Activated T-helper 2 cell treated with anti-CD3 and anti-CD28 coated beads, Interferon-gamma antibody, Interleukin-2, Interleukin-4, amounts not matched to agents 10 μg/mL and 5 μg/mL and 100 μg/mL, durations not matched to agents 14 hours and 24 hours and 36 hours (primary cell): ENCODE measurements at regions not wholly inside any gene's neighbourhood (a gene's known extent, or its start where the extent isn't known, plus 50 kb on each side); places are given as distances from the start of the nearest gene placed in this dataset.

Source experiments
- DNase-seq: peaks from one replicate; pipeline ENCODE4 v3.0.0; 2021; ENCODE audit warnings: low spot score
- H3K27ac Mint-ChIP-seq: one replicate; pipeline ENCODE4 v1.8.0; 2021; ENCODE audit warnings: mixed read lengths
- H3K27me3 Mint-ChIP-seq: one replicate; pipeline ENCODE4 v1.8.0; 2021; ENCODE audit warnings: low read depth, mixed read lengths
- H3K36me3 Mint-ChIP-seq: one replicate; pipeline ENCODE4 v1.8.0; 2021; ENCODE audit warnings: low read depth, mixed read lengths
- H3K4me1 Mint-ChIP-seq: one replicate; pipeline ENCODE4 v1.8.0; 2021; ENCODE audit warnings: low read depth, mixed read lengths
- H3K4me3 Mint-ChIP-seq: one replicate; pipeline ENCODE4 v1.8.0; 2021; ENCODE audit warnings: low read depth, mild to moderate bottlenecking, moderate library complexity, mixed read lengths
- H3K9me3 Mint-ChIP-seq: one replicate; pipeline ENCODE4 v1.8.0; 2021; ENCODE audit warnings: mixed read lengths
- intact Hi-C: fragments of 100-400 bp; cut with micrococcal nuclease; formaldehyde crosslinking; loops from one replicate; pipeline ENCODE4 v1.15.1; 2023

GRCh38 chr5:44868541-44868940 is 59.8 kb downstream of the MRPS30 start:
- Mint-ChIP-seq H3K9me3 (peaks cover 4% of the 10 kb centered on the region), H3K4me3 (no peak overlapping the region), H3K27ac (no peak overlapping the region), H3K27me3 (peaks cover 10% of the 10 kb centered on the region), H3K4me1 (peaks cover 8% of the 10 kb centered on the region), H3K36me3 (no peaks in the 10 kb centered on the region)
- intact Hi-C loops = no loop called here
- no peak for DNase-seq

GRCh38 chr5:44869928-44870327 is 61.2 kb downstream of the MRPS30 start:
- intact Hi-C loops = no loop called here
- Mint-ChIP-seq H3K4me1 (peaks cover 10% of the 10 kb centered on the region), H3K27ac (no peak overlapping the region), H3K36me3 (no peaks in the 10 kb centered on the region), H3K9me3 (peaks cover 9% of the 10 kb centered on the region), H3K27me3 (peaks cover 6% of the 10 kb centered on the region), H3K4me3 (no peak overlapping the region)
- no peak for DNase-seq

GRCh38 chr5:44870430-44870829 is 61.7 kb downstream of the MRPS30 start:
- H3K9me3 Mint-ChIP-seq = peaks cover 9% of the 10 kb centered on the region
- no peak for DNase-seq
- H3K4me1 Mint-ChIP-seq = peaks cover 11% of the 10 kb centered on the region
- peaks cover 5% of the 10 kb centered on the region for H3K27me3 Mint-ChIP-seq
- H3K27ac Mint-ChIP-seq = no peak overlapping the region
- no peak overlapping the region for H3K4me3 Mint-ChIP-seq
- intact Hi-C loops = no loop called here
- no peaks in the 10 kb centered on the region for H3K36me3 Mint-ChIP-seq

DNA sequence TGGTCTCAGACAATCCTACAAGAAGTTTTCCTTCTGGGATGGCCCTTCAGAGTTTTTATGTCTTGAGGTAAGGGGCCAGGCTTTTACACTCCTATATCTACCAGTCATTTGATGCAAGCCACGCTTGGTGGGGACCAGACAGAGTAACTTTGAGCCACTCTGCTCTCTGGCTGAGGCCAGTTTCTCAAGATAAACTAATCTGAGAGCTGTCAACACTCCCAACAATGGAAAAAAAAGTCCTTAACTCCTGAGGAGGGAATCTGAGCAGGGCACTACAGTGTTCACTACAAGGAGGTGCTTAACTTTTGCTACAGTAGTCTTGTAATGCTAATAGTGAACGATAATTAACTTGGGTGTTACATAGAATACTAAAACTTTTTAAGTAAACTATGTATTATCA is 62.7 kb downstream of the MRPS30 start:
- no peak for DNase-seq
- Mint-ChIP-seq H3K27ac (no peak overlapping the region), H3K4me1 (peaks cover 19% of the 10 kb centered on the region), H3K27me3 (no peaks in the 10 kb centered on the region), H3K4me3 (no peak overlapping the region), H3K36me3 (peaks cover 3% of the 10 kb centered on the region), H3K9me3 (peaks cover 13% of the 10 kb centered on the region)
- intact Hi-C loops = no loop called here

DNA sequence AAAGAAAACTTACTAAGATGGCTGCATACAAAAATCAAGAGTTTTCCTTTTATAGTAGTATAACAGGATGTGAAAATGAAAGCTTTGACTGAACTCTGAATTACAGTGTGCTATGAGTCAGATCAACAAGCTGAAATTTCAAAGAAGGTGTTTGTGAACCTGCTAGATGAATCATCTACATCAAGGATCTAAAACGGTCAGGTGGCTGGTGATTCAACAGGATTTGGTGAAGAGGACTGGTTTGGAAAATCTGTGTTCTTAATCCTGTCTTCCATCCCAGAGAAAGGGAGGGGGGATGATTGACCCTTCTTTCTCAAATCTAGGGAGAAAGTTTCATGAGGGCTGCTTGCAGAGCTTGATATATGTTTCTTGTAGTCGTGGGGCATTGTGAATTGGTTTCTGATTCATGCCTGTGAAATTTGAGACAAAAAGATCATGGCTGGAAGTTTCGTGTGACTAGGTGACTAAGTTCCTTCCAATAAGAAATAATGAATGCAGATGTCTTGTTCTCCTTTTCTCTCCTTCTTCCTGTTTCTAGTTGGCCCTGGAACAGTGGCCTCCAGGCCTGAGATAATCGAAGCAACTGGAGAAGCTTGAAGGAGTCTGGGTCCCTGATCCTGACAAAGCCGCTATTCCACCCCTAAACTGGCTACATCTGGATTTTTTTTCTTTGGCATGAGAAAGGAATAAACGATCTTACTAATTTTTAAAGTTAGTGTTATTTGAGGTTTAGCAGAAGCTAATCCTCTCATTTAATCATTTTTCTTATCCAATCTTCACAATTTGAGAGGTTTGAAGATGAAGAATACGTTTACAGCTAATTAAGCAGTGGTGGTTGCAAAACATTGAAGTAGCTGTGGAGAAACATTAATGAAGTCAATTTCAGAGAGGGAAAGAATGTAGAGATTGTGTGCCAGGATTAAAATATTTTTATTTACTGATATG is 67.2 kb downstream of the MRPS30 start:
- peaks cover 18% of the 10 kb centered on the region for H3K4me1 Mint-ChIP-seq
- peak overlapping the region; percentile 85 for H3K27ac Mint-ChIP-seq
- no peak overlapping the region for H3K4me3 Mint-ChIP-seq
- intact Hi-C loops = loop anchor here (1.0 to 5.0 kb wide), 3 partner anchors 10 to 68 kb away; partner anchors contain the start of gene MRPS30
- peak; percentile 12 for DNase-seq
- H3K27me3 Mint-ChIP-seq = no peaks in the 10 kb centered on the region
- peaks cover 22% of the 10 kb centered on the region for H3K9me3 Mint-ChIP-seq
- peaks cover 6% of the 10 kb centered on the region for H3K36me3 Mint-ChIP-seq

GRCh38 chr5:44881266-44881665 is 72.5 kb downstream of the MRPS30 start:
- Mint-ChIP-seq H3K27me3 (no peaks in the 10 kb centered on the region), H3K27ac (no peak overlapping the region), H3K4me3 (no peak overlapping the region), H3K36me3 (peaks cover 3% of the 10 kb centered on the region), H3K4me1 (peaks cover 11% of the 10 kb centered on the region), H3K9me3 (peaks cover 22% of the 10 kb centered on the region)
- DNase-seq = no peak
- intact Hi-C loops = no loop called here

DNA sequence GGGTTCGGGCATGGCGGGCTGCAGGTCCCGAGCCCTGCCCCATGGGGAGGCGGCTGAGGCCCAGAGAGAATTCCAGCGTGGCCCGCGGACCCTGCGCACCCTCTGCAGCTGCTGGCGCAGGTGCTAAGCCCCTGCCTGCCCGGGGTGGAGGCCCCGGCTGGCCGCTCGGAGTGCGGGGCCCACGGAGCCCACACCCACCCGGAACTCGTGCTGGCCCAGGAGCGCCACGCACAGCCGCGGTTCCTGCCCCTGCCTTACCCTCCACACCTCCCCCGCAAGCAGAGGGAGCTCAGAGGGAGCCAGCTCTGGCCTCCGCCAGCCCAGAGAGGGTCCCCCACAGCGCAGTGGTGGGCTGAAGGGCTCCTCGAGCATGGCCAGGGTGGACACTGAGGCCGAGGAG is 75.3 kb downstream of the MRPS30 start:
- H3K4me3 Mint-ChIP-seq = no peak overlapping the region
- H3K4me1 Mint-ChIP-seq = peaks cover 4% of the 10 kb centered on the region
- intact Hi-C loops = no loop called here
- no peak overlapping the region for H3K27ac Mint-ChIP-seq
- no peak for DNase-seq
- H3K36me3 Mint-ChIP-seq = no peaks in the 10 kb centered on the region
- no peaks in the 10 kb centered on the region for H3K27me3 Mint-ChIP-seq
- peaks cover 15% of the 10 kb centered on the region for H3K9me3 Mint-ChIP-seq

DNA sequence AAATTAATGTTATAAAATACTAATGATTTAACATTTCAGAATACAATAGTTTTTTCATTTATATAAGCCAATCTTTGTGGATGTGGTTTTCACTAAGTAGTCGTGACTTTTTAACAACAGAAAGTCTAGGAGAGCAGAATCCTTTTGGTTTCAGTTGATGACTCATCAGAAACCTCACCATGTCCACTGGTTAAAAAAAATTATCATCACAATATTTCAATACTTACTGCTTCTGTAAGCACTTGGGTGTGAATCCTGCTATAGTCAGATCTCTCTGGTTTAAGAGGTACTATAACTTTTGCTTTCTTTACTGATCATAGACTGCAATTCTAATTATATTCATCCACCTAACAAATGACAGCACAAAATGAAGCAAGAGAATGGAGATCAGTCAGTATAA is 77.2 kb downstream of the MRPS30 start:
- no peak overlapping the region for H3K4me3 Mint-ChIP-seq
- H3K27ac Mint-ChIP-seq = no peak overlapping the region
- H3K9me3 Mint-ChIP-seq = peaks cover 13% of the 10 kb centered on the region
- H3K27me3 Mint-ChIP-seq = peaks cover 3% of the 10 kb centered on the region
- H3K36me3 Mint-ChIP-seq = no peaks in the 10 kb centered on the region
- peaks cover 4% of the 10 kb centered on the region for H3K4me1 Mint-ChIP-seq
- no peak for DNase-seq
- intact Hi-C loops = loop anchor here (1.0 kb wide), 1 partner anchor 11 kb away; no protein-coding TSS in a partner anchor

DNA sequence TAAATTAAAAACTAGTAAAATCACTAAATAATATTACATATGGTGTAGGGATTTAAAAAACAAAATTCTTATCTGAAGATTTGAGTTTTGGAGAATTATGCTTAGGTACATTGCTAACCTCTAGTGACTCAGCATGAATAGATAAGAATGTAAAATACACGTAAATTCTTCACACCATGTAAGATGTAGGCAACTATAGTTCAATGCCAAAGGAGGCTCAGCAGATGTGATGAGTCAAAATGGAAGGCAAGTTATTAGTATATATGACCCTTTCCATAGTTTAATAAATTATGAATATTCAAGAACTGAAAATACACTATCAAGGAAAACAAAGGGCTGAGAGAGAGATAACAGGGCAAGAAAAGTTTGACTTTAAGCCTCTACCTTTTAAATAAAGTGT is 79.0 kb downstream of the MRPS30 start:
- DNase-seq = no peak
- intact Hi-C loops = no loop called here
- no peak overlapping the region for H3K4me3 Mint-ChIP-seq
- H3K27ac Mint-ChIP-seq = no peak overlapping the region
- peaks cover 4% of the 10 kb centered on the region for H3K9me3 Mint-ChIP-seq
- H3K4me1 Mint-ChIP-seq = peaks cover 4% of the 10 kb centered on the region
- H3K36me3 Mint-ChIP-seq = no peaks in the 10 kb centered on the region
- H3K27me3 Mint-ChIP-seq = peaks cover 3% of the 10 kb centered on the region

DNA sequence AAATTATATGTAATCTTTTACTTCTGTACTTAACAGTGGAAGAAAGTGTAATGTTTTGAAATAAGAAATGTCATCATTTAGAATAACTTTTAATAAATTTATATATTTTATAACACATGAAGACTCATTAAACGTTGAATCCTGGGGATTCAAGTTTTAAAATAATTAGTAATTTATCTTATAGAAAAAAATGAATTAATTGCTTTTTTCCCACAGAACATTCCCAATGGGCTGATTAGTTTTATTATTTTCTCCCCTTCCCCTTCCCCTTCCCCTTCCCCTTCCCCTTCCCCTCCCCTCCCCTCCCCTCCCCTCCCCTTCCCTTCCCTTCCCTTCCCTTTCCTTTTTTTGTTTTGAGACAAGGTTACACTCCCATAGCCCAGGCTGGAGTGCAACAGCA is 79.7 kb downstream of the MRPS30 start:
- Mint-ChIP-seq H3K36me3 (no peaks in the 10 kb centered on the region), H3K27me3 (peaks cover 3% of the 10 kb centered on the region), H3K9me3 (peaks cover 4% of the 10 kb centered on the region), H3K27ac (no peak overlapping the region), H3K4me3 (no peak overlapping the region), H3K4me1 (peaks cover 4% of the 10 kb centered on the region)
- DNase-seq = no peak
- intact Hi-C loops = no loop called here

- intact Hi-C loops = no loop called here
- peaks cover 4% of the 10 kb centered on the region for H3K9me3 Mint-ChIP-seq
- no peak for DNase-seq
- no peak overlapping the region for H3K27ac Mint-ChIP-seq
- no peaks in the 10 kb centered on the region for H3K36me3 Mint-ChIP-seq
- no peak overlapping the region for H3K4me3 Mint-ChIP-seq
- H3K27me3 Mint-ChIP-seq = peaks cover 3% of the 10 kb centered on the region
- H3K4me1 Mint-ChIP-seq = peaks cover under 1% of the 10 kb centered on the region
Measured at GRCh38 chr5:44891116-44891515, 82.4 kb downstream of the MRPS30 start.

DNA sequence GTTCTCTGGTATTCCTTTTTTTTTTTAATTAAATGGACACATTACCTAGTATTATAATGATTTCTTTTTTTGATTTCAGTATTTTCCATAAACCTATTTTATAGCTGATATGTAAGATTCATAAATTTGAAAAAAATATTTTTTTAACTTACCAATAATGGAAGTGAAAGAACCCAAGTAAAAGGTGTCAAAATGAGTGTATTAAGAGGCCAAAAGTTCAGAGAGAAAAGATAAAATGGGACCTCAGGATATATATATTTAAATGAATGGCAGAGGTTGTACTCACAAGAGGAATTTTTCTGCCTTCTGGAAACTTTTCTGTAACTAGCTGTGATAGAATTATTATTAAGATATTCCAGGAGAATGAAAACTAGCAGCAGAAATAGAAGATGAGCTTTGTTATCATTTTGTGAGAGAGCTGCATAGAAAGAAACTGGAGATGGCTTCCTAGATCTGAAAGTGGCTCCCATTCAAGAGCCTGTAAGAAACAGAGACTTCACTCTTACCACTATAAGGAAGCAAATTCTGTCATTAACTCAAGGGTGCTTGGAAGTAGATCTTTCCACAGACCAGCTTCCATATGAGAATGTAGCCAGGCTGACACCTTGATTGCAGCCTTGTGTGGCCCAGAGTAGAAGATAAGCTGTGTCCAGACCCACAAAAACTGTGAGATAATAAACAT is 91.7 kb downstream of the MRPS30 start:
- Mint-ChIP-seq H3K36me3 (no peaks in the 10 kb centered on the region), H3K27me3 (no peaks in the 10 kb centered on the region), H3K9me3 (no peaks in the 10 kb centered on the region), H3K4me3 (no peak overlapping the region), H3K4me1 (no peaks in the 10 kb centered on the region), H3K27ac (no peak overlapping the region)
- no peak for DNase-seq
- intact Hi-C loops = no loop called here

- intact Hi-C loops = no loop called here
- H3K9me3 Mint-ChIP-seq = no peaks in the 10 kb centered on the region
- H3K36me3 Mint-ChIP-seq = no peaks in the 10 kb centered on the region
- H3K27ac Mint-ChIP-seq = no peak overlapping the region
- no peak for DNase-seq
- H3K4me3 Mint-ChIP-seq = no peak overlapping the region
- no peaks in the 10 kb centered on the region for H3K4me1 Mint-ChIP-seq
- H3K27me3 Mint-ChIP-seq = no peaks in the 10 kb centered on the region
Measured at GRCh38 chr5:44907396-44907795, 98.6 kb downstream of the MRPS30 start.
